ENCODE measurements at regions not wholly inside any gene's neighbourhood (a gene's known extent, or its start where the extent isn't known, plus 50 kb on each side); places are given as distances from the start of the nearest gene placed in this dataset.

- TF ChIP-seq ZNF20 (CRISPR knock-in tag; IDR thresholded peaks at IDR 0.05) (no peak), CSRNP1 (CRISPR knock-in tag; IDR thresholded peaks at IDR 0.05) (no peak), NKX3-1 (CRISPR knock-in tag; IDR thresholded peaks at IDR 0.05) (no peak)
These were observed 129.4 kb downstream of the TUSC1 start (continued) for GRCh38 chr9:25548847-25549246.

GRCh38 chr9:25543806-25544205 is 134.4 kb downstream of the TUSC1 start:
- ATAC-seq (no peak), FAIRE-seq (no peak), DNase-seq (ENCODE audit: low spot score) (no peak)
- no peaks in the 10 kb centered on the region for H3K79me2 ChIP-seq (ENCODE audit: insufficient read depth, low read length)
- no peaks in the 10 kb centered on the region for H4K20me1 ChIP-seq (ENCODE audit: insufficient read depth, low read length)
- no peak overlapping the region for H3K27ac ChIP-seq (ENCODE audit: extremely low read length, insufficient read depth, low read length)
- H3K4me1 ChIP-seq (ENCODE audit: insufficient read depth, low read length): no peaks in the 10 kb centered on the region
- in situ Hi-C loops (cut with HindIII; ENCODE audit: extremely low pct_ligation_motif_present, low pct_unique_long_range_greater_than_20kb) (no loop called here), intact Hi-C loops (cut with micrococcal nuclease; ENCODE audit: unreplicated experiment) (no loop called here)
- H3K4me3 ChIP-seq (replicated peaks in 1 of 3; ENCODE audit: insufficient read depth in 1 of 3, low read depth in 2 of 3, low read length in 3 of 3): no peak overlapping the region
- no peaks in the 10 kb centered on the region for H3K27me3 ChIP-seq (ENCODE audit: control insufficient read depth in 1 of 2, insufficient read depth in 2 of 2, low read length in 2 of 2)
- CTCF ChIA-PET (ENCODE audit: low intra/inter-chr PET ratio, low total read pairs): no interaction called here
- H3K9ac ChIP-seq (ENCODE audit: insufficient read depth, low read depth, low read length): no peak overlapping the region
- H2AFZ ChIP-seq (ENCODE audit: low read length): no peak overlapping the region
- H3K4me2 ChIP-seq (ENCODE audit: low read depth, low read length): no peak overlapping the region
- POLR2A ChIA-PET: no interaction called here
- 22% methylated on average over 7 of the region's 7 CpGs for WGBS (ENCODE audit: low lambda C conversion rate)
- H3K36me3 ChIP-seq (replicated peaks in 1 of 2; ENCODE audit: control insufficient read depth in 1 of 2, insufficient read depth in 2 of 2, low read length in 2 of 2): no peaks in the 10 kb centered on the region
- H3K9me3 ChIP-seq (ENCODE audit: low read length): peaks cover 8% of the 10 kb centered on the region
- no TSS peak for BruUV-seq (replicated peaks)
- TF ChIP-seq GZF1 (CRISPR knock-in tag; IDR thresholded peaks at IDR 0.05): no peak
- no peak for TF ChIP-seq ZBTB40 (IDR thresholded peaks at IDR 0.05)
- TF ChIP-seq ZBTB40 (CRISPR knock-in tag; IDR thresholded peaks at IDR 0.05): no peak
- no peak for TF ChIP-seq ZNF670 (CRISPR knock-in tag; IDR thresholded peaks at IDR 0.05; ENCODE audit: borderline replicate concordance)
- TF ChIP-seq PBX3 (CRISPR knock-in tag; IDR thresholded peaks at IDR 0.05; ENCODE audit: borderline replicate concordance): no peak
- no peak for TF ChIP-seq IKZF4 (CRISPR knock-in tag; IDR thresholded peaks at IDR 0.05; ENCODE audit: borderline replicate concordance, low read depth, not compliant biosample characterization)
- TF ChIP-seq SOX6 (IDR thresholded peaks at IDR 0.05): no peak
- no peak for TF ChIP-seq SOX6 (CRISPR knock-in tag; IDR thresholded peaks at IDR 0.05)

Measured in HepG2 (cell line).